ENCODE measurements at regions not wholly inside any gene's neighbourhood (a gene's known extent, or its start where the extent isn't known, plus 50 kb on each side); places are given as distances from the start of the nearest gene placed in this dataset.

- peak overlapping the region; percentile 51 for H3K27ac ChIP-seq (ENCODE audit: low read depth, low read length)
- H3K27me3 ChIP-seq (ENCODE audit: control insufficient read depth, insufficient read depth, low read length), result no peaks in the 10 kb centered on the region
- no peak overlapping the region for H3K4me3 ChIP-seq (ENCODE audit: low read depth, low read length)
- no peak overlapping the region for H3K9ac ChIP-seq (ENCODE audit: low read depth, low read length)
- no peaks in the 10 kb centered on the region for H3K36me3 ChIP-seq (ENCODE audit: control insufficient read depth, insufficient read depth, low read length)
- H3K4me1 ChIP-seq (ENCODE audit: control insufficient read depth, insufficient read depth, low read length), result peaks cover 15% of the 10 kb centered on the region
- H3K9me3 ChIP-seq (ENCODE audit: control insufficient read depth, insufficient read depth, low read length), result no peaks in the 10 kb centered on the region
Observed at GRCh38 chr2:217478831-217479455, 523.9 kb downstream of the TNS1 start.

- H3K4me1 ChIP-seq (ENCODE audit: control insufficient read depth, insufficient read depth, low read length), result peaks cover 15% of the 10 kb centered on the region
- H3K36me3 ChIP-seq (ENCODE audit: control insufficient read depth, insufficient read depth, low read length), result no peaks in the 10 kb centered on the region
- H3K27ac ChIP-seq (ENCODE audit: low read depth, low read length), result no peak overlapping the region
- no peaks in the 10 kb centered on the region for H3K9me3 ChIP-seq (ENCODE audit: control insufficient read depth, insufficient read depth, low read length)
- H3K4me3 ChIP-seq (ENCODE audit: low read depth, low read length), result no peak overlapping the region
- H3K27me3 ChIP-seq (ENCODE audit: control insufficient read depth, insufficient read depth, low read length), result no peaks in the 10 kb centered on the region
- no peak overlapping the region for H3K9ac ChIP-seq (ENCODE audit: low read depth, low read length)
Observed at GRCh38 chr2:217477583-217477982, 525.2 kb downstream of the TNS1 start.

- no peaks in the 10 kb centered on the region for H3K27me3 ChIP-seq (ENCODE audit: control insufficient read depth, insufficient read depth, low read length)
- H3K4me3 ChIP-seq (ENCODE audit: low read depth, low read length), result no peak overlapping the region
- H3K9me3 ChIP-seq (ENCODE audit: control insufficient read depth, insufficient read depth, low read length), result no peaks in the 10 kb centered on the region
- H3K9ac ChIP-seq (ENCODE audit: low read depth, low read length), result no peak overlapping the region
- no peak overlapping the region for H3K27ac ChIP-seq (ENCODE audit: low read depth, low read length)
- peaks cover 15% of the 10 kb centered on the region for H3K4me1 ChIP-seq (ENCODE audit: control insufficient read depth, insufficient read depth, low read length)
- no peaks in the 10 kb centered on the region for H3K36me3 ChIP-seq (ENCODE audit: control insufficient read depth, insufficient read depth, low read length)
Observed at GRCh38 chr2:217475791-217476190, 527.0 kb downstream of the TNS1 start.

GRCh38 chr2:217475101-217475500, 527.7 kb downstream of the TNS1 start:
- Histone ChIP-seq H3K9me3 (ENCODE audit: control insufficient read depth, insufficient read depth, low read length) (no peaks in the 10 kb centered on the region), H3K27ac (ENCODE audit: low read depth, low read length) (no peak overlapping the region), H3K4me1 (ENCODE audit: control insufficient read depth, insufficient read depth, low read length) (peaks cover 15% of the 10 kb centered on the region), H3K27me3 (ENCODE audit: control insufficient read depth, insufficient read depth, low read length) (no peaks in the 10 kb centered on the region), H3K4me3 (ENCODE audit: low read depth, low read length) (no peak overlapping the region), H3K36me3 (ENCODE audit: control insufficient read depth, insufficient read depth, low read length) (no peaks in the 10 kb centered on the region), H3K9ac (ENCODE audit: low read depth, low read length) (no peak overlapping the region)

- Histone ChIP-seq H3K27ac (ENCODE audit: low read depth, low read length) (no peak overlapping the region), H3K9me3 (ENCODE audit: control insufficient read depth, insufficient read depth, low read length) (no peaks in the 10 kb centered on the region), H3K9ac (ENCODE audit: low read depth, low read length) (no peak overlapping the region)
Observed at GRCh38 chr2:217471319-217471718, 531.5 kb downstream of the TNS1 start.

GRCh38 chr2:217469203-217469810, 533.5 kb downstream of the TNS1 start:
- no peak overlapping the region for H3K27ac ChIP-seq (ENCODE audit: low read depth, low read length)
- H3K4me3 ChIP-seq (ENCODE audit: low read depth, low read length), result no peak overlapping the region
- H3K9me3 ChIP-seq (ENCODE audit: control insufficient read depth, insufficient read depth, low read length), result no peaks in the 10 kb centered on the region
- no peaks in the 10 kb centered on the region for H3K27me3 ChIP-seq (ENCODE audit: control insufficient read depth, insufficient read depth, low read length)
- no peaks in the 10 kb centered on the region for H3K36me3 ChIP-seq (ENCODE audit: control insufficient read depth, insufficient read depth, low read length)
- no peak overlapping the region for H3K9ac ChIP-seq (ENCODE audit: low read depth, low read length)
- H3K4me1 ChIP-seq (ENCODE audit: control insufficient read depth, insufficient read depth, low read length), result no peaks in the 10 kb centered on the region

More at GRCh38 chr2:217471319-217471718, 531.5 kb downstream of the TNS1 start:
- no peaks in the 10 kb centered on the region for H3K4me1 ChIP-seq (ENCODE audit: control insufficient read depth, insufficient read depth, low read length)
- H3K36me3 ChIP-seq (ENCODE audit: control insufficient read depth, insufficient read depth, low read length), result no peaks in the 10 kb centered on the region
- no peak overlapping the region for H3K4me3 ChIP-seq (ENCODE audit: low read depth, low read length)
- H3K27me3 ChIP-seq (ENCODE audit: control insufficient read depth, insufficient read depth, low read length), result no peaks in the 10 kb centered on the region

GRCh38 chr2:217468042-217468830, 534.6 kb downstream of the TNS1 start:
- Histone ChIP-seq H3K27ac (ENCODE audit: low read depth, low read length) (no peak overlapping the region), H3K9me3 (ENCODE audit: control insufficient read depth, insufficient read depth, low read length) (no peaks in the 10 kb centered on the region), H3K4me1 (ENCODE audit: control insufficient read depth, insufficient read depth, low read length) (no peaks in the 10 kb centered on the region), H3K27me3 (ENCODE audit: control insufficient read depth, insufficient read depth, low read length) (no peaks in the 10 kb centered on the region), H3K9ac (ENCODE audit: low read depth, low read length) (no peak overlapping the region), H3K36me3 (ENCODE audit: control insufficient read depth, insufficient read depth, low read length) (no peaks in the 10 kb centered on the region), H3K4me3 (ENCODE audit: low read depth, low read length) (no peak overlapping the region)

GRCh38 chr2:217467331-217467730, 535.5 kb downstream of the TNS1 start:
- Histone ChIP-seq H3K4me3 (ENCODE audit: low read depth, low read length) (no peak overlapping the region), H3K4me1 (ENCODE audit: control insufficient read depth, insufficient read depth, low read length) (no peaks in the 10 kb centered on the region), H3K27ac (ENCODE audit: low read depth, low read length) (no peak overlapping the region), H3K9ac (ENCODE audit: low read depth, low read length) (no peak overlapping the region), H3K27me3 (ENCODE audit: control insufficient read depth, insufficient read depth, low read length) (no peaks in the 10 kb centered on the region), H3K36me3 (ENCODE audit: control insufficient read depth, insufficient read depth, low read length) (no peaks in the 10 kb centered on the region), H3K9me3 (ENCODE audit: control insufficient read depth, insufficient read depth, low read length) (no peaks in the 10 kb centered on the region)

- no peak overlapping the region for H3K4me3 ChIP-seq (ENCODE audit: low read depth, low read length)
- no peaks in the 10 kb centered on the region for H3K27me3 ChIP-seq (ENCODE audit: control insufficient read depth, insufficient read depth, low read length)
- H3K4me1 ChIP-seq (ENCODE audit: control insufficient read depth, insufficient read depth, low read length), result no peaks in the 10 kb centered on the region
- no peaks in the 10 kb centered on the region for H3K9me3 ChIP-seq (ENCODE audit: control insufficient read depth, insufficient read depth, low read length)
- H3K9ac ChIP-seq (ENCODE audit: low read depth, low read length), result no peak overlapping the region
- no peak overlapping the region for H3K27ac ChIP-seq (ENCODE audit: low read depth, low read length)
- no peaks in the 10 kb centered on the region for H3K36me3 ChIP-seq (ENCODE audit: control insufficient read depth, insufficient read depth, low read length)
Observed at GRCh38 chr2:217466805-217467204, 536.0 kb downstream of the TNS1 start.

- no peaks in the 10 kb centered on the region for H3K27me3 ChIP-seq (ENCODE audit: control insufficient read depth, insufficient read depth, low read length)
- no peak overlapping the region for H3K4me3 ChIP-seq (ENCODE audit: low read depth, low read length)
- no peaks in the 10 kb centered on the region for H3K4me1 ChIP-seq (ENCODE audit: control insufficient read depth, insufficient read depth, low read length)
- no peaks in the 10 kb centered on the region for H3K9me3 ChIP-seq (ENCODE audit: control insufficient read depth, insufficient read depth, low read length)
- no peak overlapping the region for H3K9ac ChIP-seq (ENCODE audit: low read depth, low read length)
- no peaks in the 10 kb centered on the region for H3K36me3 ChIP-seq (ENCODE audit: control insufficient read depth, insufficient read depth, low read length)
- H3K27ac ChIP-seq (ENCODE audit: low read depth, low read length), result no peak overlapping the region
Observed at GRCh38 chr2:217466104-217466503, 536.7 kb downstream of the TNS1 start.

- H3K36me3 ChIP-seq (ENCODE audit: control insufficient read depth, insufficient read depth, low read length), result no peaks in the 10 kb centered on the region
- H3K9ac ChIP-seq (ENCODE audit: low read depth, low read length), result no peak overlapping the region
- no peaks in the 10 kb centered on the region for H3K4me1 ChIP-seq (ENCODE audit: control insufficient read depth, insufficient read depth, low read length)
- H3K9me3 ChIP-seq (ENCODE audit: control insufficient read depth, insufficient read depth, low read length), result no peaks in the 10 kb centered on the region
- no peak overlapping the region for H3K4me3 ChIP-seq (ENCODE audit: low read depth, low read length)
- H3K27me3 ChIP-seq (ENCODE audit: control insufficient read depth, insufficient read depth, low read length), result no peaks in the 10 kb centered on the region
- no peak overlapping the region for H3K27ac ChIP-seq (ENCODE audit: low read depth, low read length)
Observed at GRCh38 chr2:217465100-217465499, 537.7 kb downstream of the TNS1 start.
